Putamen (tissue), 1 donor: ENCODE measurements at regions not wholly inside any gene's neighbourhood (a gene's known extent, or its start where the extent isn't known, plus 50 kb on each side); places are given as distances from the start of the nearest gene placed in this dataset.

Source experiments
- DNase-seq: peaks from one replicate; pipeline ENCODE4 v3.0.0-alpha.2; 2016; ENCODE audit warnings: low spot score

- DNase-seq, result no peak
These were observed 460.7 kb downstream of the MTX2 start for GRCh38 chr2:176729706-176730569.

GRCh38 chr2:176732780-176733179, 463.5 kb downstream of the MTX2 start:
- no peak for DNase-seq

- no peak for DNase-seq
These were observed 464.6 kb downstream of the MTX2 start for GRCh38 chr2:176733698-176734430.

GRCh38 chr2:176734868-176735267, 465.6 kb downstream of the MTX2 start:
- DNase-seq, result no peak

GRCh38 chr2:176742271-176742670, 470.3 kb upstream of the HNRNPA3 start:
- no peak for DNase-seq

GRCh38 chr2:176743671-176744070, 468.9 kb upstream of the HNRNPA3 start:
- no peak for DNase-seq

- DNase-seq, result no peak
These were observed 468.4 kb upstream of the HNRNPA3 start for GRCh38 chr2:176744146-176744545.

GRCh38 chr2:176745543-176746200, 466.9 kb upstream of the HNRNPA3 start:
- DNase-seq, result no peak

- no peak for DNase-seq
These were observed 466.2 kb upstream of the HNRNPA3 start for GRCh38 chr2:176746411-176746810.

- no peak for DNase-seq
These were observed 465.1 kb upstream of the HNRNPA3 start for GRCh38 chr2:176747506-176747905.

GRCh38 chr2:176747928-176748327, 464.7 kb upstream of the HNRNPA3 start:
- DNase-seq, result no peak

- no peak for DNase-seq
These were observed 463.9 kb upstream of the HNRNPA3 start for GRCh38 chr2:176748662-176749061.

- DNase-seq, result no peak
These were observed 461.0 kb upstream of the HNRNPA3 start for GRCh38 chr2:176751314-176752227.

GRCh38 chr2:176752295-176752694, 460.3 kb upstream of the HNRNPA3 start:
- DNase-seq, result no peak

- DNase-seq, result no peak
These were observed 459.4 kb upstream of the HNRNPA3 start for GRCh38 chr2:176753205-176753604.

- DNase-seq, result no peak
These were observed 458.7 kb upstream of the HNRNPA3 start for GRCh38 chr2:176753752-176754474.

GRCh38 chr2:176755537-176756135, 457.0 kb upstream of the HNRNPA3 start:
- DNase-seq, result no peak

- DNase-seq, result no peak
These were observed 454.2 kb upstream of the HNRNPA3 start for GRCh38 chr2:176758426-176758825.

- DNase-seq, result no peak
These were observed 452.2 kb upstream of the HNRNPA3 start for GRCh38 chr2:176760439-176760838.

- no peak for DNase-seq
These were observed 449.5 kb upstream of the HNRNPA3 start for GRCh38 chr2:176763130-176763529.
